ENCODE measurements at regions not wholly inside any gene's neighbourhood (a gene's known extent, or its start where the extent isn't known, plus 50 kb on each side); places are given as distances from the start of the nearest gene placed in this dataset.
"Not testable (repeated sequence)": the region's sequence is repeated elsewhere in the genome, so short reads cannot be mapped to it uniquely, and the experiment has no call there.

GRCh38 chr6:90463359-90463758 lies 123.5 kb downstream of the MAP3K7 start:
- 80% methylated on average over 1 of the region's 3 CpGs for WGBS (ENCODE audit: insufficient coverage, low lambda C conversion rate)
- no peak overlapping the region for H3K27ac ChIP-seq (ENCODE audit: low read length)
- no peaks in the 10 kb centered on the region for H3K36me3 ChIP-seq (ENCODE audit: control insufficient read depth, insufficient read depth, low read length)
- no peak for DNase-seq
- H3K4me1 ChIP-seq (ENCODE audit: control insufficient read depth, insufficient read depth, low read length): peaks cover 16% of the 10 kb centered on the region
- H3K27me3 ChIP-seq (ENCODE audit: control insufficient read depth, insufficient read depth, low read length): no peaks in the 10 kb centered on the region
- H3K9me3 ChIP-seq (ENCODE audit: control insufficient read depth, low read depth, low read length): no peaks in the 10 kb centered on the region
- no peak overlapping the region for H3K4me3 ChIP-seq (ENCODE audit: low read length)

- WGBS (ENCODE audit: insufficient coverage, low lambda C conversion rate): no CpG with 5 or more reads among the region's 2 CpGs
- H3K27me3 ChIP-seq (ENCODE audit: control insufficient read depth, insufficient read depth, low read length): no peaks in the 10 kb centered on the region
- H3K27ac ChIP-seq (ENCODE audit: low read length): peak overlapping the region; percentile 81
- peaks cover 16% of the 10 kb centered on the region for H3K4me1 ChIP-seq (ENCODE audit: control insufficient read depth, insufficient read depth, low read length)
- no peaks in the 10 kb centered on the region for H3K36me3 ChIP-seq (ENCODE audit: control insufficient read depth, insufficient read depth, low read length)
- H3K9me3 ChIP-seq (ENCODE audit: control insufficient read depth, low read depth, low read length): no peaks in the 10 kb centered on the region
- peak; percentile 51 to 83 for DNase-seq
- H3K4me3 ChIP-seq (ENCODE audit: low read length): no peak overlapping the region
Measured at GRCh38 chr6:90462102-90462501, 124.8 kb downstream of the MAP3K7 start.

DNA sequence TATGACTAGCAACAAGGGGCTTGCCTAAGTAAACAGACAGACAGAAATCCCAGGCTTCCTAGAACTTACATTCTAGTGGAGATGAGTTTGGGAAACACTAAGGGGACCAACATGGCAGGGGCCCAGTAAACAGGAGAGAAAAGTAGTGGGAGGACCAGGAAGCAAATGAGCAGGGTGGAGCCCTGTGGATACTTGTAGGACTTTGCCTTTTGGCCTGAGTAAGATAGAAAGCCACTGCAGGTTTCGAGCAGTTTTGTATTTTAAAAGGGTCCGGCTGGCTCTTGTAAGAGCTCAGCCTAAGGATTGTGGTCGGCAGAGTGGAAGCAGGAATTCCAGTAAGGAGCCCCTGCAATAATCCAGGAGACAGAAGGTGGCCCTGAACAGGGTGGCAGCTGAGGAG lies 125.5 kb downstream of the MAP3K7 start:
- H3K4me3 ChIP-seq (ENCODE audit: low read length): no peak overlapping the region
- H3K27me3 ChIP-seq (ENCODE audit: control insufficient read depth, insufficient read depth, low read length): no peaks in the 10 kb centered on the region
- no peaks in the 10 kb centered on the region for H3K9me3 ChIP-seq (ENCODE audit: control insufficient read depth, low read depth, low read length)
- peak in 1 of 2 donors; percentile 65 for DNase-seq
- H3K27ac ChIP-seq (ENCODE audit: low read length): peak overlapping the region; percentile 81
- WGBS (ENCODE audit: insufficient coverage, low lambda C conversion rate): 80% methylated on average over 1 of the region's 3 CpGs
- peaks cover 16% of the 10 kb centered on the region for H3K4me1 ChIP-seq (ENCODE audit: control insufficient read depth, insufficient read depth, low read length)
- no peaks in the 10 kb centered on the region for H3K36me3 ChIP-seq (ENCODE audit: control insufficient read depth, insufficient read depth, low read length)

DNA sequence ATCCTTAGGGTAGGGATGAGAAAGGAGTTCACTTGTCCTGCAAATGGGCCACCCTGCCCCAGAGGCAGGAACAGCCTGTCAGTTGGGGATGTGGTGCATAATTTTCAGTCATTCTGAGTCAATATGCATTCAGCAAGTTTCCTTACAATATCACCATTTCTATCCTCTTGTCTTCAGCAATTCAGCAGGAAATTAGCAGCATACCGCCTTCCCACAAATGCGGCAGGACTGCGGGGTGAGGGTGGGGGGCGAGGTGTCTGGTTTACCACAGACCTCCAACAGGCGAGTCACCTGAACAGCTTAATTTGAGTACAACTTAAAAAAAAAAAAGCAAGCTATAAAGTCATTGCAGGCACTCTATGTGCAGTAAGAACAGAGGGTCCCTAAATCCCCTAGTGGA lies 126.8 kb downstream of the MAP3K7 start:
- no peaks in the 10 kb centered on the region for H3K9me3 ChIP-seq (ENCODE audit: control insufficient read depth, low read depth, low read length)
- no peaks in the 10 kb centered on the region for H3K27me3 ChIP-seq (ENCODE audit: control insufficient read depth, insufficient read depth, low read length)
- DNase-seq: no peak
- H3K36me3 ChIP-seq (ENCODE audit: control insufficient read depth, insufficient read depth, low read length): no peaks in the 10 kb centered on the region
- H3K27ac ChIP-seq (ENCODE audit: low read length): no peak overlapping the region
- H3K4me1 ChIP-seq (ENCODE audit: control insufficient read depth, insufficient read depth, low read length): peaks cover 16% of the 10 kb centered on the region
- WGBS (ENCODE audit: insufficient coverage, low lambda C conversion rate): no CpG with 5 or more reads among the region's 5 CpGs
- H3K4me3 ChIP-seq (ENCODE audit: low read length): no peak overlapping the region

- no peaks in the 10 kb centered on the region for H3K9me3 ChIP-seq (ENCODE audit: control insufficient read depth, low read depth, low read length)
- no peak overlapping the region for H3K4me3 ChIP-seq (ENCODE audit: low read length)
- no peak for DNase-seq
- no peak overlapping the region for H3K27ac ChIP-seq (ENCODE audit: low read length)
- no peaks in the 10 kb centered on the region for H3K27me3 ChIP-seq (ENCODE audit: control insufficient read depth, insufficient read depth, low read length)
- no CpG with 5 or more reads among the region's 4 CpGs for WGBS (ENCODE audit: insufficient coverage, low lambda C conversion rate)
- peaks cover 16% of the 10 kb centered on the region for H3K4me1 ChIP-seq (ENCODE audit: control insufficient read depth, insufficient read depth, low read length)
- no peaks in the 10 kb centered on the region for H3K36me3 ChIP-seq (ENCODE audit: control insufficient read depth, insufficient read depth, low read length)
Measured at GRCh38 chr6:90459225-90459758, 127.6 kb downstream of the MAP3K7 start.

- WGBS (ENCODE audit: insufficient coverage, low lambda C conversion rate): 68% methylated on average over 2 of the region's 10 CpGs
- peak in 1 of 2 donors; percentile 33 for DNase-seq
Measured at GRCh38 chr6:90458353-90459224, 128.3 kb downstream of the MAP3K7 start.

GRCh38 chr6:90457867-90458259 lies 129.0 kb downstream of the MAP3K7 start:
- Histone ChIP-seq H3K27me3 (ENCODE audit: control insufficient read depth, insufficient read depth, low read length) (no peaks in the 10 kb centered on the region), H3K9me3 (ENCODE audit: control insufficient read depth, low read depth, low read length) (no peaks in the 10 kb centered on the region), H3K4me1 (ENCODE audit: control insufficient read depth, insufficient read depth, low read length) (peaks cover 10% of the 10 kb centered on the region), H3K27ac (ENCODE audit: low read length) (no peak overlapping the region), H3K4me3 (ENCODE audit: low read length) (no peak overlapping the region), H3K36me3 (ENCODE audit: control insufficient read depth, insufficient read depth, low read length) (no peaks in the 10 kb centered on the region)
- no CpG with 5 or more reads among the region's 2 CpGs for WGBS (ENCODE audit: insufficient coverage, low lambda C conversion rate)
- no peak for DNase-seq

More at GRCh38 chr6:90458353-90459224, 128.3 kb downstream of the MAP3K7 start:
- Histone ChIP-seq H3K27me3 (ENCODE audit: control insufficient read depth, insufficient read depth, low read length) (no peaks in the 10 kb centered on the region), H3K27ac (ENCODE audit: low read length) (no peak overlapping the region), H3K9me3 (ENCODE audit: control insufficient read depth, low read depth, low read length) (no peaks in the 10 kb centered on the region), H3K4me3 (ENCODE audit: low read length) (no peak overlapping the region), H3K36me3 (ENCODE audit: control insufficient read depth, insufficient read depth, low read length) (no peaks in the 10 kb centered on the region), H3K4me1 (ENCODE audit: control insufficient read depth, insufficient read depth, low read length) (peaks cover 16% of the 10 kb centered on the region)

- not testable (repeated sequence) for H3K27ac ChIP-seq (ENCODE audit: low read length); H3K9me3 ChIP-seq (ENCODE audit: control insufficient read depth, low read depth, low read length); H3K27me3 ChIP-seq (ENCODE audit: control insufficient read depth, insufficient read depth, low read length); H3K4me1 ChIP-seq (ENCODE audit: control insufficient read depth, insufficient read depth, low read length); H3K36me3 ChIP-seq (ENCODE audit: control insufficient read depth, insufficient read depth, low read length); DNase-seq; H3K4me3 ChIP-seq (ENCODE audit: low read length)
- no CpG with 5 or more reads among the region's 19 CpGs for WGBS (ENCODE audit: insufficient coverage, low lambda C conversion rate)
Measured at GRCh38 chr6:90456997-90457866, 129.6 kb downstream of the MAP3K7 start.

- Histone ChIP-seq H3K27me3 (ENCODE audit: control insufficient read depth, insufficient read depth, low read length) (no peaks in the 10 kb centered on the region), H3K27ac (ENCODE audit: low read length) (no peak overlapping the region), H3K36me3 (ENCODE audit: control insufficient read depth, insufficient read depth, low read length) (no peaks in the 10 kb centered on the region), H3K4me1 (ENCODE audit: control insufficient read depth, insufficient read depth, low read length) (no peaks in the 10 kb centered on the region), H3K9me3 (ENCODE audit: control insufficient read depth, low read depth, low read length) (no peaks in the 10 kb centered on the region), H3K4me3 (ENCODE audit: low read length) (no peak overlapping the region)
- 60% methylated on average over 1 of the region's 3 CpGs for WGBS (ENCODE audit: insufficient coverage, low lambda C conversion rate)
- DNase-seq: no peak
Measured at GRCh38 chr6:90456001-90456400, 130.9 kb downstream of the MAP3K7 start.

DNA sequence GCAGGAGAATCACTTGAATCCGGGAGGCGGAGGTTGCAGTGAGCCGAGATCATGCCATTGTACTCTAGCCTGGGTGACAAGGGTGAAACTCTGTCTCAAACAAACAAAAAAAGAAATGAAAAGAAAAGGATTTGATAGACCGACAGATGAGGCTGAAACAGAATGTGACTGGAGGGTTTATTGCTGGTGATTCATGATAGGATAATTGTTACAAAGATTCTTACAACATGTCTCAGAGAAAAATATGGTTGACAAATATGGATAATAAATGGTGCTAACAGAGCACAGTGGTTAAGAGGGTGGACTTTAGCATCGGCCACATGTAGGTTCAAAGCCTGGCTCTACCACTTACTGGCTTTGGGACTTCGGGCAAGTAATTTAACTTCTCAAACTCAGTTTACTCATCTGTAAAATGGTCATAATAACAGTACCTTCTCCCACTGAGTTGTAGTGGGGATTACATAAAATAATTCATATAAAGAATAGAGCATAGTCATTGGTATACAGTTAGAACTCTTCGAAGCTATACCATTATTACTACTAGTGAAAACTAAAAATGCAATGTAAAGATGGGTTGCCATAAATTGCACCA lies 131.9 kb downstream of the MAP3K7 start:
- no peaks in the 10 kb centered on the region for H3K9me3 ChIP-seq (ENCODE audit: control insufficient read depth, low read depth, low read length)
- WGBS (ENCODE audit: insufficient coverage, low lambda C conversion rate): 39% methylated on average over 3 of the region's 7 CpGs
- peak in 1 of 2 donors; percentile 53 for DNase-seq
- H3K27me3 ChIP-seq (ENCODE audit: control insufficient read depth, insufficient read depth, low read length): no peaks in the 10 kb centered on the region
- H3K4me3 ChIP-seq (ENCODE audit: low read length): no peak overlapping the region
- no peaks in the 10 kb centered on the region for H3K36me3 ChIP-seq (ENCODE audit: control insufficient read depth, insufficient read depth, low read length)
- no peak overlapping the region for H3K27ac ChIP-seq (ENCODE audit: low read length)
- H3K4me1 ChIP-seq (ENCODE audit: control insufficient read depth, insufficient read depth, low read length): no peaks in the 10 kb centered on the region

All from large intestine (tissue), 3 donors.